K562 (cell line): ENCODE measurements at regions not wholly inside any gene's neighbourhood (a gene's known extent, or its start where the extent isn't known, plus 50 kb on each side); places are given as distances from the start of the nearest gene placed in this dataset.

Experiments
- ATAC-seq: fragments of 200-7000 bp; cut with Tn5 transposase; 3 replicates; pipeline ENCODE4 v1.9.1; 2020; ENCODE audit warnings: moderate library complexity
- BruUV-seq: library from RNA; stranded (reverse); fragments of 400-500 nt; replicated peaks from 2 replicates; lab custom pipeline; 2021; lab: Mats Ljungman, UMichigan
- CTCF ChIA-PET: fragments of 300-600 bp; formaldehyde crosslinking; extraction: SDS; loops from one replicate; lab custom pipeline; 2021; ENCODE audit warnings: low intra/inter-chr PET ratio; lab: Yijun Ruan, JAX
- POLR2A ChIA-PET: fragments of 300-600, 350-650 bp; sonication (Branson Sonifier 250); formaldehyde crosslinking; extraction: SDS; loops from one replicate; lab custom pipeline; 2021; ENCODE audit warnings: antibody characterized with exemption, inconsistent platforms; lab: Yijun Ruan, JAX
- DNase-seq, 4 experiments: peaks; one replicate each; pipeline versions ENCODE4 v3.0.0 to v3.0.0-alpha.2; 2011 to 2018; ENCODE audit warnings: low spot score in 3 of 4, mixed read lengths in 3 of 4; ENCODE audit errors: extremely low read depth in 1 of 4
- FAIRE-seq: peaks from 2 replicates; lab custom pipeline; 2011; peaks lifted over from hg19 to GRCh38; lab: Jason Lieb, UNC
- H2AFZ ChIP-seq: 2 replicates; pipeline ENCODE4 v1.6.0; 2011; ENCODE audit warnings: low read depth, low read length, control low read depth, inconsistent platforms
- H3K27ac ChIP-seq: fragments of 200-600 bp; 3 replicates; pipeline ENCODE4 v1.8.0; 2011; ENCODE audit warnings: low read depth, mild to moderate bottlenecking, control low read depth, inconsistent platforms, low read length, moderate library complexity, mixed read lengths; ENCODE audit errors: extremely low read depth
- H3K27me3 ChIP-seq, 2 experiments: fragments of 300-600 bp in 1 of 2; 2 replicates in 1 of 2; 3 replicates in 1 of 2; pipeline versions ENCODE4 v1.6.0 to v1.8.0; 2011; ENCODE audit warnings: inconsistent platforms in 2 of 2, low read length in 2 of 2, mild to moderate bottlenecking in 1 of 2, mixed read lengths in 1 of 2, moderate library complexity in 1 of 2; ENCODE audit not compliant: control insufficient read depth in 2 of 2, insufficient read depth in 2 of 2
- H3K36me3 ChIP-seq: fragments of 300-600 bp; 3 replicates; pipeline ENCODE4 v1.8.0; 2011; ENCODE audit warnings: mild to moderate bottlenecking, low read length, inconsistent platforms; ENCODE audit not compliant: control insufficient read depth, insufficient read depth
- H3K4me1 ChIP-seq, 2 experiments: fragments of 200-600 bp in 1 of 2; replicated peaks in 1 of 2; 2 replicates in 1 of 2; 3 replicates in 1 of 2; pipeline versions ENCODE4 v1.5.1 to v1.8.0; 2011; ENCODE audit warnings: inconsistent platforms in 2 of 2, low read length in 2 of 2, mild to moderate bottlenecking in 1 of 2, mixed read lengths in 1 of 2, moderate library complexity in 1 of 2; ENCODE audit not compliant: control insufficient read depth in 2 of 2, insufficient read depth in 2 of 2
- H3K4me2 ChIP-seq: 2 replicates; pipeline ENCODE4 v1.6.1; 2011; ENCODE audit warnings: low read length, control low read depth, inconsistent platforms, mixed read lengths; ENCODE audit not compliant: insufficient read depth
- H3K4me3 ChIP-seq: fragments of 200-600 bp; sonication (generic), shearing (Covaris generic); 2 replicates; pipeline ENCODE4 v1.5.1; 2016; ENCODE audit warnings: control low read depth, inconsistent platforms
- H3K79me2 ChIP-seq: fragments of 200-600 bp; 3 replicates; pipeline ENCODE4 v1.8.0; 2011; ENCODE audit warnings: low read length, inconsistent platforms; ENCODE audit not compliant: control insufficient read depth, insufficient read depth
- H3K9ac ChIP-seq, 2 experiments: 2 replicates each; pipeline versions ENCODE4 v1.6.0 to v1.6.1; 2011; ENCODE audit warnings: low read depth in 2 of 2, low read length in 2 of 2, control low read depth in 1 of 2, inconsistent platforms in 1 of 2, mild to moderate bottlenecking in 1 of 2, mixed read lengths in 1 of 2; ENCODE audit not compliant: insufficient read depth in 1 of 2
- H3K9me1 ChIP-seq: one replicate; pipeline ENCODE4 v1.6.0; 2011; ENCODE audit warnings: inconsistent platforms, mild to moderate bottlenecking, low read length, moderate library complexity; ENCODE audit not compliant: control insufficient read depth, insufficient read depth
- H3K9me3 ChIP-seq: replicated peaks from 2 replicates; pipeline ENCODE4 v1.5.1; 2011; ENCODE audit warnings: low read depth, low read length, inconsistent platforms; ENCODE audit not compliant: control insufficient read depth, insufficient read depth
- H4K20me1 ChIP-seq: replicated peaks from 2 replicates; pipeline ENCODE4 v1.6.1; 2011; ENCODE audit warnings: low read length, inconsistent platforms, mixed read lengths; ENCODE audit not compliant: control insufficient read depth, insufficient read depth
- NONO ChIP-seq, 2 experiments: fragments of 200-400 bp in 1 of 2; fragments of 450-650 bp in 1 of 2; formaldehyde crosslinking in 1 of 2; IDR thresholded peaks; 2 replicates each; pipeline ENCODE4 v1.6.1; 2017; ENCODE audit warnings: low read depth in 2 of 2, mild to moderate bottlenecking in 2 of 2, moderate library complexity in 2 of 2, low read length in 1 of 2
- WGBS: fragments of 100-300 bp; shearing (Covaris generic); methylation state at CpG from one replicate; pipeline ENCODE4 v1.1.6; 2016; ENCODE audit warnings: low coverage, mixed read lengths; ENCODE audit not compliant: insufficient coverage; ENCODE audit errors: missing lambda C conversion rate; 5-methylcytosine and 5-hydroxymethylcytosine counted together
- in situ Hi-C: fragments of 300-500 bp; cut with MboI; formaldehyde crosslinking; loops from 4 replicates; pipeline ENCODE4 v1.15.0; 2018; ENCODE audit warnings: inconsistent platforms, mixed read lengths
- intact Hi-C: fragments of 100-400 bp; cut with micrococcal nuclease; formaldehyde crosslinking; loops from 2 replicates; pipeline ENCODE4 v1.14.2; 2022
- TF ChIP-seq, protein P1 (sequence below): sonication (generic); formaldehyde crosslinking; IDR thresholded peaks from 2 replicates; pipeline ENCODE4 v1.8.0; 2022; ENCODE audit warnings: missing genetic modification reagents, mild to moderate bottlenecking, borderline replicate concordance
- TF ChIP-seq, protein P2 (sequence below), 2 experiments: fragments of 450-650 bp in 1 of 2; sonication (generic) in 1 of 2; formaldehyde crosslinking in 1 of 2; IDR thresholded peaks; 2 replicates each; pipeline versions ENCODE4 v1.7.1 to v1.9.0; 2016 to 2022; ENCODE audit warnings: inconsistent platforms in 1 of 2, mild to moderate bottlenecking in 1 of 2, missing genetic modification reagents in 1 of 2

DNA sequence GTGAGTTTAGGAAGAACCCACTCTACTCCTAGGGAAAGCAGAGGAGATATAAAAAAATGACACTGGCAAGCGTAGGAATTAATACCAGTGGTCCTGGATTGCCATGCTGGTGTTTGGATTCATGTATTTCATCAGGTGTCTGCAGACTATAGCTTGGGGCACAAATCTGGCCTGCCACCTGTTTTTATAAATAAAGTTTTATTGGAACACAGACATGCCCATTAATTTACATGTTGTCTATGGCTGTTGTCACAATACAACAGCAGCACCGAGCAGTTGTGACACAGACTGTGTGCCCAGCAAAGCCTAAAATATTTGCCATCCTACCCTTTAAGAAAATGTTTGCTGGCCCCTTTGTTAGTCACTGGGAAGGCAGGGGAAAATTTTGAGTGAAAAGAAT lies 553.2 kb downstream of the VRK1 start:
- FAIRE-seq (no peak), DNase-seq (no peak), ATAC-seq (no peak)
- H2AFZ ChIP-seq, result no peak overlapping the region
- H3K27ac ChIP-seq, result no peak overlapping the region
- H3K9me1 ChIP-seq, result no peaks in the 10 kb centered on the region
- H3K9ac ChIP-seq, result no peak overlapping the region
- no CpG with 5 or more reads among the region's 2 CpGs for WGBS
- BruUV-seq, result no TSS peak
- no peaks in the 10 kb centered on the region for H3K27me3 ChIP-seq
- no peak overlapping the region for H3K4me2 ChIP-seq
- no peaks in the 10 kb centered on the region for H3K79me2 ChIP-seq
- no peaks in the 10 kb centered on the region for H3K36me3 ChIP-seq
- no peak overlapping the region for H3K4me3 ChIP-seq
- no peaks in the 10 kb centered on the region for H3K4me1 ChIP-seq
- ChIA-PET CTCF (no interaction called here), POLR2A (no interaction called here)
- intact Hi-C loops, result no loop called here
- in situ Hi-C loops, result no loop called here
- no peaks in the 10 kb centered on the region for H3K9me3 ChIP-seq
- TF ChIP-seq, protein P1, sequence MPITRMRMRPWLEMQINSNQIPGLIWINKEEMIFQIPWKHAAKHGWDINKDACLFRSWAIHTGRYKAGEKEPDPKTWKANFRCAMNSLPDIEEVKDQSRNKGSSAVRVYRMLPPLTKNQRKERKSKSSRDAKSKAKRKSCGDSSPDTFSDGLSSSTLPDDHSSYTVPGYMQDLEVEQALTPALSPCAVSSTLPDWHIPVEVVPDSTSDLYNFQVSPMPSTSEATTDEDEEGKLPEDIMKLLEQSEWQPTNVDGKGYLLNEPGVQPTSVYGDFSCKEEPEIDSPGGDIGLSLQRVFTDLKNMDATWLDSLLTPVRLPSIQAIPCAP (CRISPR knock-in tag), result no peak
- TF ChIP-seq NONO (IDR thresholded peaks at IDR 0.05; ENCODE audit: low read depth in 2 of 2, low read length in 1 of 2), result no peak
- TF ChIP-seq, protein P2, sequence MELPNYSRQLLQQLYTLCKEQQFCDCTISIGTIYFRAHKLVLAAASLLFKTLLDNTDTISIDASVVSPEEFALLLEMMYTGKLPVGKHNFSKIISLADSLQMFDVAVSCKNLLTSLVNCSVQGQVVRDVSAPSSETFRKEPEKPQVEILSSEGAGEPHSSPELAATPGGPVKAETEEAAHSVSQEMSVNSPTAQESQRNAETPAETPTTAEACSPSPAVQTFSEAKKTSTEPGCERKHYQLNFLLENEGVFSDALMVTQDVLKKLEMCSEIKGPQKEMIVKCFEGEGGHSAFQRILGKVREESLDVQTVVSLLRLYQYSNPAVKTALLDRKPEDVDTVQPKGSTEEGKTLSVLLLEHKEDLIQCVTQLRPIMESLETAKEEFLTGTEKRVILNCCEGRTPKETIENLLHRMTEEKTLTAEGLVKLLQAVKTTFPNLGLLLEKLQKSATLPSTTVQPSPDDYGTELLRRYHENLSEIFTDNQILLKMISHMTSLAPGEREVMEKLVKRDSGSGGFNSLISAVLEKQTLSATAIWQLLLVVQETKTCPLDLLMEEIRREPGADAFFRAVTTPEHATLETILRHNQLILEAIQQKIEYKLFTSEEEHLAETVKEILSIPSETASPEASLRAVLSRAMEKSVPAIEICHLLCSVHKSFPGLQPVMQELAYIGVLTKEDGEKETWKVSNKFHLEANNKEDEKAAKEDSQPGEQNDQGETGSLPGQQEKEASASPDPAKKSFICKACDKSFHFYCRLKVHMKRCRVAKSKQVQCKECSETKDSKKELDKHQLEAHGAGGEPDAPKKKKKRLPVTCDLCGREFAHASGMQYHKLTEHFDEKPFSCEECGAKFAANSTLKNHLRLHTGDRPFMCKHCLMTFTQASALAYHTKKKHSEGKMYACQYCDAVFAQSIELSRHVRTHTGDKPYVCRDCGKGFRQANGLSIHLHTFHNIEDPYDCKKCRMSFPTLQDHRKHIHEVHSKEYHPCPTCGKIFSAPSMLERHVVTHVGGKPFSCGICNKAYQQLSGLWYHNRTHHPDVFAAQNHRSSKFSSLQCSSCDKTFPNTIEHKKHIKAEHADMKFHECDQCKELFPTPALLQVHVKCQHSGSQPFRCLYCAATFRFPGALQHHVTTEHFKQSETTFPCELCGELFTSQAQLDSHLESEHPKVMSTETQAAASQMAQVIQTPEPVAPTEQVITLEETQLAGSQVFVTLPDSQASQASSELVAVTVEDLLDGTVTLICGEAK (IDR thresholded peaks at IDR 0.05), result peak; percentile 74
- TF ChIP-seq, protein P2 (CRISPR knock-in tag; IDR thresholded peaks at IDR 0.05), result no peak
- no peaks in the 10 kb centered on the region for H4K20me1 ChIP-seq
